ENCODE measurements at regions not wholly inside any gene's neighbourhood (a gene's known extent, or its start where the extent isn't known, plus 50 kb on each side); places are given as distances from the start of the nearest gene placed in this dataset.

DNA sequence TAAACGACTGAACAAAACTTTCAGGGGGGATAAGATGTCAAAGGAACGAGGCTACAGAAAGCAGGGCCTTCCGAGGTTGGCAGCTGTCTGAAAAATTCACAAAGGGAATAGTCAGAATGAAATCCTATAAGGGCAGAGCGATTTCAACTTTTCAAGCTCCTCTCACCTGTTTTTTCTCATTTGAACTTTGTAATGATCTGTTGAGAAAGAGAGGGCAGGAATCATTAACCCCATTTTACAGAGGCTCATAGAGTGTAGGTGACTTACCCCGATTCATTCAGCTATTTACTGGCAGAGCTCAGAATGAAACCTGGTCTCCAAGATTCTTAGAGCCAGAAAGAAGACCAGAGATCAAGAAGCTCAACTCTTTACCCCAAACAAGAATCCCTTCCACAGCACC lies 266.1 kb upstream of the ARID1B start:
- TF ChIP-seq CTCF (IDR thresholded peaks at IDR 0.05; ENCODE audit: low read depth, low read length) (no peak), MYC (IDR thresholded peaks at IDR 0.05; ENCODE audit: low read depth, low read length) (no peak)
- TF ChIP-seq, protein P1, sequence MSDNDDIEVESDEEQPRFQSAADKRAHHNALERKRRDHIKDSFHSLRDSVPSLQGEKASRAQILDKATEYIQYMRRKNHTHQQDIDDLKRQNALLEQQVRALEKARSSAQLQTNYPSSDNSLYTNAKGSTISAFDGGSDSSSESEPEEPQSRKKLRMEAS (IDR thresholded peaks at IDR 0.05; ENCODE audit: low read depth, low read length): no peak
